ENCODE measurements at regions not wholly inside any gene's neighbourhood (a gene's known extent, or its start where the extent isn't known, plus 50 kb on each side); places are given as distances from the start of the nearest gene placed in this dataset.
"Not testable (repeated sequence)": the region's sequence is repeated elsewhere in the genome, so short reads cannot be mapped to it uniquely, and the experiment has no call there.

DNA sequence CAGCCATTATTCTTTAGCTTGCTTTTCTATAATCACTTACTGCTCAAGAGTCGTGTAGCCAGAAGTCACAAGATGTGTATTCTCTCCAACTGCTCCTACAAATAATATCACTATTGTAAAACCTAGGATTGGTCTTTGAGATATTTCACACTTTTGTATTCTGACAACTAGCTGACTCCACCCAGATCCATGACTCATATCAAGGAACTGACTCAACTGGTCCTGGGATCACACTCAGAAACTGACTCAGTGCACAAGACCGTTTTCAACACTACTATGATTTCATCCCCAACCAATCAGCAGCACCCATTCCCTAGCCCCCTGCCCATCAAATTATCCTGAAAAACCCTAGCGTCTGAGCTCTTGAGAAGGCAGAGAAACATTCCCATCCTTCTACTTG is 56.5 kb upstream of the ORC5 start:
- no peak for DNase-seq (ENCODE audit: insufficient read length, low spot score)
- FAIRE-seq: no peak

DNA sequence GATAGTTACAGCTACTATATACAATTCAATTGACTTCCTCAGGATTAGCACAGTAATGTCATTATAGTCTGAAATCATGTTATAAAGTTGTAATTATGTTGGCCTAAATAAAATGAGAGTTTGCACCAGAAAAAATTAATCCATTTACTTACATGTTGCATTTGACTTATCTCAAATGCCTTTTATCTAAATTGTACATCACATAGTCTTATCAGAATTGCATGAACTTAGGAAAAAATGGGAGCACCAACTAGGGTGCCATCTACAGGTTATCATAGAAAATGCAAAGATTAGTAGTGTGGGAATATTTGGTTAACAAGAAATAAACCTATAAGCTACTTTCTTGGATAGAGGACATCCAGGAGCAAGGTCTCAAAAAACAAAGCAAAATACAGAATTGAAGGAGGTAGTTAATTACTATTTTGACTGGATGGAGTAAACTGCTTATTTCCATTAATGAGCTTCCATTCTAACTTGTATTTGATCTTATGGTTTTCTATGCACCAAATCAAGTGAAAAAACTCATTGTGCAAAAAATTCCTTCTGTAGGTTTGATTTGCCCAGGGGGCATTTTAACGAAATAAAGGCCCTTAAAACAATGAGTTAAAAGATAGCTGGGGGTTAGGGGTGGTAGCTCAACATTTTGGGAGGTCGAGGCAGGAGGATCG is 60.0 kb upstream of the ORC5 start:
- DNase-seq (ENCODE audit: insufficient read length, low spot score) (no peak), FAIRE-seq (peak; percentile 86)

- FAIRE-seq (no peak), DNase-seq (ENCODE audit: insufficient read length, low spot score) (no peak)
Observed at GRCh38 chr7:104271948-104272347, 56.5 kb upstream of the LHFPL3 start.

GRCh38 chr7:104272767-104273384 is 55.5 kb upstream of the LHFPL3 start:
- DNase-seq (ENCODE audit: insufficient read length, low spot score) (peak; percentile 5), FAIRE-seq (no peak)

DNA sequence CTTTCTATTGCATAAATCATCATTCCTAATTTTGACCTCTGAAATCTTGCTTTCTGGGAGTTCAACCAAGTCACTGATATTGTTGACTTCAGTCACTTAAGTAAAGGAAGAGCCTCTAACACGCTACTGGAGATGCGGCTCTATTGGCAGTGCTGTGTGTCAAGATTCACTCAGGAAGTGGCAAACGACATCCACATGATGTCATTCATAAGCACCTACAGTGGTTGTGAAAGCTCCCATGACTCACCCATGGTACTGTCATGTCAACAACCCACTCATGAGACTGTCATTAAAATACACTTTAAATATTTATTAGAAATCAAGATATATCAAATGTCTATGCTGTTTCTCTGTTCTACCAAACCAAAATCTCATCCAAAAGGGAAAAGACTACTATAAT is 52.5 kb upstream of the LHFPL3 start:
- no peak for FAIRE-seq
- DNase-seq (ENCODE audit: insufficient read length, low spot score): no peak

DNA sequence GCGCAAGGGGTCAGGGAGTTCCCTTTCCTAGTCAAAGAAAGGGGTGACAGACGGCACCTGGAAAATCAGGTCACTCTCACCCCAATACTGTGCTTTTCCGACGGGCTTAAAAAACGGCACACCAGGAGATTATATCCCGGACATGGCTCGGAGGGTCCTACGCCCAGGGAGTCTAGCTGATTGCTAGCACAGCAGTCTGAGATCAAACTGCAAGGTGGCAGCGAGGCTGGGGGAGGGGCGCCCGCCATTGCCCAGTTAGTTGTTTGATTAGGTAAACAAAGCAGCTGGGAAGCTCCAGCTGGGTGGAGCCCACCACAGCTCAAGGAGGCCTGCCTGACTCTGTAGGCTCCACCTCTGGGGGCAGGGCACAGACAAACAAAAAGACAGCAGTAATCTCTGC is 51.7 kb upstream of the LHFPL3 start:
- not testable (repeated sequence) for FAIRE-seq; DNase-seq (ENCODE audit: insufficient read length, low spot score)
